HL-60 (cell line): ENCODE measurements at regions not wholly inside any gene's neighbourhood (a gene's known extent, or its start where the extent isn't known, plus 50 kb on each side); places are given as distances from the start of the nearest gene placed in this dataset.

Experiments used
- DNase-seq, 2 experiments: peaks; one replicate each; pipeline ENCODE4 v3.0.0-alpha.2; 2010 to 2020; ENCODE audit warnings: low read depth in 1 of 2, low spot score in 1 of 2
- H3K27ac ChIP-seq: fragments of 250-450 bp; sonication (Bioruptor Pico); replicated peaks from 2 replicates; pipeline ENCODE4 v1.5.1; 2020; ENCODE audit warnings: mild to moderate bottlenecking, moderate library complexity
- H3K27me3 ChIP-seq: fragments of 250-450 bp; sonication (Bioruptor Pico); 2 replicates; pipeline ENCODE4 v1.5.1; 2021; ENCODE audit warnings: mild to moderate bottlenecking, moderate library complexity; ENCODE audit not compliant: insufficient read depth, poor library complexity, severe bottlenecking
- H3K4me3 ChIP-seq: replicated peaks from 2 replicates; pipeline ENCODE4 v1.5.1; 2011; ENCODE audit warnings: mild to moderate bottlenecking, control low read depth, low read length; ENCODE audit not compliant: insufficient read depth
- GABPA ChIP-seq: IDR thresholded peaks from 2 replicates; pipeline ENCODE4 v1.6.1; 2012; ENCODE audit warnings: low read depth
- POLR2AphosphoS5 ChIP-seq: IDR thresholded peaks from 2 replicates; pipeline ENCODE4 v1.6.1; 2012; ENCODE audit warnings: low read depth
- SPI1 ChIP-seq: IDR thresholded peaks from 2 replicates; pipeline ENCODE4 v1.6.1; 2012; ENCODE audit warnings: low read depth, mild to moderate bottlenecking, borderline replicate concordance
- TF ChIP-seq, protein P1 (sequence below): IDR thresholded peaks from one replicate; pipeline ENCODE4 v1.5.1; 2011; ENCODE audit warnings: low read length, control low read depth, inconsistent platforms; ENCODE audit not compliant: insufficient read depth
- TF ChIP-seq, protein P2 (sequence below): IDR thresholded peaks from 2 replicates; pipeline ENCODE4 v1.6.1; 2012; ENCODE audit warnings: low read depth; ENCODE audit not compliant: insufficient replicate concordance

DNA sequence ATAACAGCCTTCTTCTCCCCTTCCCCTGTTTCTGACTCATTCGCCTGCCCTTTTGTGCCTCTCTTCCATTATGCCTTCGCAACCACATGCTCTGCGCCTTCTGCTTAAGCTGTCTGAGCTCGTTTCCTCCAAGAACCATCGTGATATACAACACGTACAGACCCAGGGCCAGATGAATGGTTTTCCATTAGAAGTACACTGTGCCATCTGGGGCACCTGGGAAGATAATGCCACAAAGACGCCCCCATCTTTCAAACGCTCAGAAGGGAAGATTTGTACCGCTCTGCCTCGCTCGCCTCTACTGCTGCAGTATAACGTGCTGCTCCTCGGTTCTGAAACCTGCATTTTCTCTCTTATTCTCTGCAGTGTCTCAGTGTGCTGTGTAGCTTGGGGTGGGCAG lies 470.9 kb upstream of the STXBP6 start:
- TF ChIP-seq POLR2AphosphoS5 (no peak), GABPA (no peak), SPI1 (no peak)
- TF ChIP-seq, protein P1, sequence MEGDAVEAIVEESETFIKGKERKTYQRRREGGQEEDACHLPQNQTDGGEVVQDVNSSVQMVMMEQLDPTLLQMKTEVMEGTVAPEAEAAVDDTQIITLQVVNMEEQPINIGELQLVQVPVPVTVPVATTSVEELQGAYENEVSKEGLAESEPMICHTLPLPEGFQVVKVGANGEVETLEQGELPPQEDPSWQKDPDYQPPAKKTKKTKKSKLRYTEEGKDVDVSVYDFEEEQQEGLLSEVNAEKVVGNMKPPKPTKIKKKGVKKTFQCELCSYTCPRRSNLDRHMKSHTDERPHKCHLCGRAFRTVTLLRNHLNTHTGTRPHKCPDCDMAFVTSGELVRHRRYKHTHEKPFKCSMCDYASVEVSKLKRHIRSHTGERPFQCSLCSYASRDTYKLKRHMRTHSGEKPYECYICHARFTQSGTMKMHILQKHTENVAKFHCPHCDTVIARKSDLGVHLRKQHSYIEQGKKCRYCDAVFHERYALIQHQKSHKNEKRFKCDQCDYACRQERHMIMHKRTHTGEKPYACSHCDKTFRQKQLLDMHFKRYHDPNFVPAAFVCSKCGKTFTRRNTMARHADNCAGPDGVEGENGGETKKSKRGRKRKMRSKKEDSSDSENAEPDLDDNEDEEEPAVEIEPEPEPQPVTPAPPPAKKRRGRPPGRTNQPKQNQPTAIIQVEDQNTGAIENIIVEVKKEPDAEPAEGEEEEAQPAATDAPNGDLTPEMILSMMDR, result no peak
- TF ChIP-seq, protein P2, sequence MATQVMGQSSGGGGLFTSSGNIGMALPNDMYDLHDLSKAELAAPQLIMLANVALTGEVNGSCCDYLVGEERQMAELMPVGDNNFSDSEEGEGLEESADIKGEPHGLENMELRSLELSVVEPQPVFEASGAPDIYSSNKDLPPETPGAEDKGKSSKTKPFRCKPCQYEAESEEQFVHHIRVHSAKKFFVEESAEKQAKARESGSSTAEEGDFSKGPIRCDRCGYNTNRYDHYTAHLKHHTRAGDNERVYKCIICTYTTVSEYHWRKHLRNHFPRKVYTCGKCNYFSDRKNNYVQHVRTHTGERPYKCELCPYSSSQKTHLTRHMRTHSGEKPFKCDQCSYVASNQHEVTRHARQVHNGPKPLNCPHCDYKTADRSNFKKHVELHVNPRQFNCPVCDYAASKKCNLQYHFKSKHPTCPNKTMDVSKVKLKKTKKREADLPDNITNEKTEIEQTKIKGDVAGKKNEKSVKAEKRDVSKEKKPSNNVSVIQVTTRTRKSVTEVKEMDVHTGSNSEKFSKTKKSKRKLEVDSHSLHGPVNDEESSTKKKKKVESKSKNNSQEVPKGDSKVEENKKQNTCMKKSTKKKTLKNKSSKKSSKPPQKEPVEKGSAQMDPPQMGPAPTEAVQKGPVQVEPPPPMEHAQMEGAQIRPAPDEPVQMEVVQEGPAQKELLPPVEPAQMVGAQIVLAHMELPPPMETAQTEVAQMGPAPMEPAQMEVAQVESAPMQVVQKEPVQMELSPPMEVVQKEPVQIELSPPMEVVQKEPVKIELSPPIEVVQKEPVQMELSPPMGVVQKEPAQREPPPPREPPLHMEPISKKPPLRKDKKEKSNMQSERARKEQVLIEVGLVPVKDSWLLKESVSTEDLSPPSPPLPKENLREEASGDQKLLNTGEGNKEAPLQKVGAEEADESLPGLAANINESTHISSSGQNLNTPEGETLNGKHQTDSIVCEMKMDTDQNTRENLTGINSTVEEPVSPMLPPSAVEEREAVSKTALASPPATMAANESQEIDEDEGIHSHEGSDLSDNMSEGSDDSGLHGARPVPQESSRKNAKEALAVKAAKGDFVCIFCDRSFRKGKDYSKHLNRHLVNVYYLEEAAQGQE, result no peak
- no peaks in the 10 kb centered on the region for H3K27me3 ChIP-seq
- no peak overlapping the region for H3K27ac ChIP-seq
- DNase-seq, result no peak
- H3K4me3 ChIP-seq, result no peak overlapping the region

- TF ChIP-seq, protein P2, result no peak
- TF ChIP-seq GABPA (no peak), POLR2AphosphoS5 (no peak), SPI1 (no peak)
- TF ChIP-seq, protein P1, result no peak
- no peaks in the 10 kb centered on the region for H3K27me3 ChIP-seq
- H3K27ac ChIP-seq, result no peak overlapping the region
- DNase-seq, result no peak
- no peak overlapping the region for H3K4me3 ChIP-seq
These were observed 468.4 kb upstream of the STXBP6 start for GRCh38 chr14:25518364-25518763.

DNA sequence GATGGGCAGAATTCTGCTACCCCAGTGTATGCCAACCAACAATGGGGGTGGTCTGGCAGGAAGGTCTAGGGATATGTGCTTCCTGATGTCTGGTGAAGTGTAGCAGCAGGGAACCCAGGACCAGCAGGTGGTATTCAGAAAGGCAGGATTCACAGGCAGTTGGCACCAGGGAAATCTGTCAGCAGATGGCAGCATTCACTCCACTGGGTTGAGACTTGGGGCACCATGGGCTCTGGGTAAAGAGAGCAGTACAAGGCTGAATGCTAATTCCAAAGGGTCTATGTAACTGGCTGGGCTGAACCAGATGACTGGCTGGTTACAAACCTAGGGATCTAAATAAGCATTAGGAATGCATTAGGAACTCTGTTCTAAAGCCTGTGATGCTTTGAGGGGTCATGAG lies 466.9 kb upstream of the STXBP6 start:
- Histone ChIP-seq H3K4me3 (no peak overlapping the region), H3K27me3 (no peaks in the 10 kb centered on the region), H3K27ac (no peak overlapping the region)
- no peak for TF ChIP-seq GABPA
- no peak for DNase-seq

DNA sequence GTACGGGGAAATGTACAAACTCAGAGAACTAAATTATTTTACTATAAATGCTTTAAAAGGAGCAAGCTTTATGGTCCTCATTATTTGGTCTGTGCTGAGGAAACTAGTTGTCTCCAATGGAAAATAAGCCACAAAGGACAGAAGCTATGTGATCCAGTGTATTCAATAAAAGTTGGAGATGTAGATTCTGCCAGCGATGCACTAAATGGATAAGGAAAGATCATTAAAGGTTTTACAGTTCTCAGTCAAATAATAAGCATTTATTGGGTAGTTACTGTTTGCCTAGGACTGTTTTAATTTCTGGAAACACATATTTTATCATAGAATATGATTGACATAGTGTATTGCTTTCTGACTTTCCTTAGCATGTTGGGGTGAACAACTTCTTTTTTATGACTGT lies 458.9 kb upstream of the STXBP6 start:
- TF ChIP-seq POLR2AphosphoS5, result no peak
- no peak for TF ChIP-seq GABPA
- TF ChIP-seq SPI1, result no peak
- TF ChIP-seq, protein P2, result no peak
- TF ChIP-seq, protein P1, result no peak
- Histone ChIP-seq H3K4me3 (no peak overlapping the region), H3K27ac (no peak overlapping the region), H3K27me3 (no peaks in the 10 kb centered on the region)
- no peak for DNase-seq
